D721Med (cell line): ENCODE measurements at regions not wholly inside any gene's neighbourhood (a gene's known extent, or its start where the extent isn't known, plus 50 kb on each side); places are given as distances from the start of the nearest gene placed in this dataset.
"Not testable (repeated sequence)": the region's sequence is repeated elsewhere in the genome, so short reads cannot be mapped to it uniquely, and the experiment has no call there.

Experiments
- DNase-seq: peaks from one replicate; pipeline ENCODE4 v3.0.0; 2011; ENCODE audit warnings: low spot score; ENCODE audit not compliant: insufficient read length
- FAIRE-seq: peaks from 2 replicates; lab custom pipeline; 2011; peaks lifted over from hg19 to GRCh38; lab: Jason Lieb, UNC
- CTCF ChIP-seq: IDR thresholded peaks from 2 replicates; pipeline ENCODE4 v1.5.1; 2012; ENCODE audit warnings: mild to moderate bottlenecking, control low read depth; ENCODE audit not compliant: insufficient read depth; ENCODE audit errors: missing control alignments

- no peak for TF ChIP-seq CTCF
- DNase-seq (no peak), FAIRE-seq (no peak)
Measured at GRCh38 chr3:63135367-63135766, 142.7 kb upstream of the SYNPR start.

GRCh38 chr3:63136249-63136648 is 141.9 kb upstream of the SYNPR start:
- FAIRE-seq, DNase-seq: not testable (repeated sequence)

DNA sequence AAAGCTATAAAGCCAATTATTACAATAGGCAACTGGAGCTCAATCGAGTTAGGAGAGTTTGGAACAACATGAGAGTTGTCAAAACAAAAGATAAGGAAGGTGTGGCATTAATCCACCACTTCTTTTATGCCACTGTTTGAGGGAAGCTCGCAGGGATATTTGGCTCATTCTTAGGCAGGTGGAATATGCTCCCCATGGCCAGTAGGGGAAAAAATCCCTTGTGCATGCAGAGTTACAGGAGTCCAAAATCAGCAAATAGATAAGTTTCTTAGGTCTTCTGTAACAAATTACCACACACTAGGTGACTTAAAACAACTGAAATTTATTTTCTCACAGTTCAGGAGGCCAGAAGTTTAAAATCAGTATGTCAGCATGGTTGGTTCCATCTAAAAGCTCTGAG is 135.4 kb upstream of the SYNPR start:
- TF ChIP-seq CTCF, result no peak
- no peak for FAIRE-seq
- no peak for DNase-seq

DNA sequence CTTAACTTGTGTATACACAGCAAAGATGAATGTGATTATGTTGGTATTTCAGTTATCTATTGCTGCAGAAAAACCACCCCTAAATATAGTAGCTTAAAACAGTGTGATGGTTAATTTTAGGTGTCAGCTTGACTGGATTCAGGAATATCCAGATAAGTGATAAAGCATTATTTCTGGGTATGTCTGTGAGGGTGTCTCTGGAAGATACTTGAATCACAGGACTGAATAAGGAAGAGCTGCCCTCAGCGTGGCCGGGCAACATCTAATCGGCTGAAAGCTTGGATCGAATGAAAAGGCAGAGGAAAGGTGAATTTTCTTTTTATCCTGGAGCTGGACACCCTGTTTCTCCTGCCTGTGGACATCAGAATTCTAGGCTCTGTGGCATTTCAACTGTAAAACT is 132.0 kb upstream of the SYNPR start:
- no peak for FAIRE-seq
- no peak for TF ChIP-seq CTCF
- DNase-seq, result no peak

DNA sequence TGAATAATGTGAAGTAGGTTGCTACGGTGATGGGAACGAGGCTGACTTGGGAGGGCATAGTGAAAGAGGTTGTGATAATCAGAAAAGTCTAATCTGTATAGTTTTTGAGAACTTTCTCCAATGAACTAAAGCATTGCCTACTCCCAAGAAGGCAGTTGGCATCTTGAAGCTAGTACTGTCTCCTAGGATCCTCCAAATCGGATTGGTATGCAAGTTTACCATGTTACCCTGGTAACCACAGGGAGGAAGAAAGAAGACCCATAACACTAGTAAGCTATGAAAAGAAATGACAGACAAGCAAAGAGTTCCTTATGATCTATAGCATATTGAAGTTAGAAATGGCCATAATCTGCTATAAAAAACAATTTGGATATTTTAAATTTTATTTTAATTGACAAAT is 127.2 kb upstream of the SYNPR start:
- FAIRE-seq (no peak), DNase-seq (no peak)
- TF ChIP-seq CTCF, result no peak

- no peak for FAIRE-seq
- TF ChIP-seq CTCF, result no peak
- no peak for DNase-seq
Measured at GRCh38 chr3:63151897-63152296, 126.2 kb upstream of the SYNPR start.

- FAIRE-seq (no peak), DNase-seq (no peak)
- no peak for TF ChIP-seq CTCF
Measured at GRCh38 chr3:63159764-63160163, 118.3 kb upstream of the SYNPR start.

- DNase-seq (no peak), FAIRE-seq (no peak)
- no peak for TF ChIP-seq CTCF
Measured at GRCh38 chr3:63167113-63167512, 111.0 kb upstream of the SYNPR start.
